ENCODE measurements at regions not wholly inside any gene's neighbourhood (a gene's known extent, or its start where the extent isn't known, plus 50 kb on each side); places are given as distances from the start of the nearest gene placed in this dataset.

DNA sequence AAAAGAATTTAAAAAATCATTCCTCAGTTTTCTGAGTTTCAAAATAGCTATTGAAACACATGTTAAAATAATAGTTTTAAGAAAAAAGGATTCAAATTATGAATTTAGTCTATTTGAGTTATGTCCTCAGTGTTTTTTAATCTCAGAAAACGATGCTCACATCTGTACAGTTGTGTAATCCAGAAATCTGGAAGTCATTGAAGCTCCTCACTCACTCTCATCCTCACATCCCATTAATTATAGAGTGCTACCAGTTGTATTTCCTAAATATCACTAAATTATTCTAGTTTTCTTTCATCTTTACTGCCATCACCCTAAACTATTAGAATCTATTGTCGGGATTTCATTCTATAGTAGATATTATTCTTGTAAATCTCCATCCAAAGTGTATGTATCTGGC, 234.7 kb upstream of the RIMS1 start:
- TF ChIP-seq, protein P1, sequence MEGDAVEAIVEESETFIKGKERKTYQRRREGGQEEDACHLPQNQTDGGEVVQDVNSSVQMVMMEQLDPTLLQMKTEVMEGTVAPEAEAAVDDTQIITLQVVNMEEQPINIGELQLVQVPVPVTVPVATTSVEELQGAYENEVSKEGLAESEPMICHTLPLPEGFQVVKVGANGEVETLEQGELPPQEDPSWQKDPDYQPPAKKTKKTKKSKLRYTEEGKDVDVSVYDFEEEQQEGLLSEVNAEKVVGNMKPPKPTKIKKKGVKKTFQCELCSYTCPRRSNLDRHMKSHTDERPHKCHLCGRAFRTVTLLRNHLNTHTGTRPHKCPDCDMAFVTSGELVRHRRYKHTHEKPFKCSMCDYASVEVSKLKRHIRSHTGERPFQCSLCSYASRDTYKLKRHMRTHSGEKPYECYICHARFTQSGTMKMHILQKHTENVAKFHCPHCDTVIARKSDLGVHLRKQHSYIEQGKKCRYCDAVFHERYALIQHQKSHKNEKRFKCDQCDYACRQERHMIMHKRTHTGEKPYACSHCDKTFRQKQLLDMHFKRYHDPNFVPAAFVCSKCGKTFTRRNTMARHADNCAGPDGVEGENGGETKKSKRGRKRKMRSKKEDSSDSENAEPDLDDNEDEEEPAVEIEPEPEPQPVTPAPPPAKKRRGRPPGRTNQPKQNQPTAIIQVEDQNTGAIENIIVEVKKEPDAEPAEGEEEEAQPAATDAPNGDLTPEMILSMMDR (IDR thresholded peaks at IDR 0.05; ENCODE audit: low read depth, low read length, missing control alignments) = no peak
- no peak for DNase-seq
- Histone ChIP-seq H3K36me3 (replicated peaks) (no peaks in the 10 kb centered on the region), H3K4me3 (ENCODE audit: low read depth, low read length) (no peak overlapping the region), H3K27ac (no peak overlapping the region), H3K27me3 (replicated peaks) (no peaks in the 10 kb centered on the region)
- in situ Hi-C loops (cut with HindIII; ENCODE audit: low pct_ligation_motif_present, low sequenced_read_pairs) = no loop called here

DNA sequence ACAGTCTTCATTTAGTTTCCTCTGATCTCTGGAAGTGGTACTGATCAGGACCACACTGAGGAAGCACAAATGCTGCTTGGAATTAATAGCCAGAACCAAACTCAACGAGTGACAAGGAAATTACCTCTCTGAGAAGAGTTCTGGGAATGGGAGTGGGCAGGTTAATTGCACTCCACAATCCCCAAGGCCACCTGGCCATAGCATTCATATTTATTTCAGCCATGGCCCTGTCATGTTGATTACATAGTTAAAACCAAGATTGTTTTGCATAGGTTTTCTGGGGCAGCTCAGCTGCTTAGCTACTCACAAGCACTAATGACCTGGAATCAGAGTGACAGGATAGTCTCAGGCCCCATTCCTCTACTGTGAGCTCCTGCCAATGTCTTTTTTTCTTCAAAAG, 230.2 kb upstream of the RIMS1 start:
- Histone ChIP-seq H3K27ac (no peak overlapping the region), H3K4me3 (ENCODE audit: low read depth, low read length) (no peak overlapping the region), H3K36me3 (replicated peaks) (no peaks in the 10 kb centered on the region), H3K27me3 (replicated peaks) (no peaks in the 10 kb centered on the region)
- no peak for DNase-seq
- TF ChIP-seq, protein P1 (IDR thresholded peaks at IDR 0.05; ENCODE audit: low read depth, low read length, missing control alignments) = no peak
- in situ Hi-C loops (cut with HindIII; ENCODE audit: low pct_ligation_motif_present, low sequenced_read_pairs) = no loop called here

DNA sequence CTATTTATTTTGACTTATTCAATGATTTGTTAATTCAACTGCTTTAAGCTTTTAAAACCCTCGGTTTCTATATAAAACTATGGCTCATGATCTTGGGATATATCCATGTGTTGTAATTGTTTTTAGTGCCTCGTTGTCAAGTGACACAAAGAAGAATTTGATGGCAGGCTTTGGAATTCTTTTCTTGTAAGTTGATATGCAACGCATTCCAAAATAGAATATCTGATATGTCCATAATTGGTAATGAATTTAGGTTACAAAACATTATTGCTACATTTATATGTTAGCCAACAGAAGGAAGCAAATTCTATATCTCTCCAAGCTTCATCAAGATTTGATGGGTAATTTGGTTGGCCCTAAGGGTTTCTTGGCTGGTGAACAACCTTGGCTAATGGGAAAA, 220.4 kb upstream of the RIMS1 start:
- in situ Hi-C loops (cut with HindIII; ENCODE audit: low pct_ligation_motif_present, low sequenced_read_pairs) = no loop called here
- no peak overlapping the region for H3K4me3 ChIP-seq (ENCODE audit: low read depth, low read length)
- H3K36me3 ChIP-seq (replicated peaks) = no peaks in the 10 kb centered on the region
- no peak for DNase-seq
- TF ChIP-seq, protein P1 (IDR thresholded peaks at IDR 0.05; ENCODE audit: low read depth, low read length, missing control alignments) = no peak
- no peak overlapping the region for H3K27ac ChIP-seq
- H3K27me3 ChIP-seq (replicated peaks) = no peaks in the 10 kb centered on the region

DNA sequence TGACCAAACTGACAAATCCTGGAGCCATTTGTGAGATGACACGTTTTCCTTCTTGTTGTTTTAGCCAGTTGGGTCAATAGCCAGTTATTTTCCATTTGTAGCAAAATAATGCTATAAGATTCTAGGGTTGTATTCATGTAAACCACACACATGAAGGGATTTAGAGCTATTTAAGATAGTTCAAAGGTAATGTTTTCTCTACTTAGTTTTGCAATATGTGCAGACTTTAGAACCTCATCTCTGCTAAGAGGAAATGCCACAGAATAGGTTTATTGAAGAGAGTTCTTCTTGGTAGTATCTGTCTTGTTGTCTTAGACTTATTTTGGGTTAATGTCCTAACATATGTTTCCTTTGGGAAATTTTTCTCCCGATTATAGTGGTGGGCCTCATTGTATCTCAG, 213.5 kb upstream of the RIMS1 start:
- no peak overlapping the region for H3K4me3 ChIP-seq (ENCODE audit: low read depth, low read length)
- TF ChIP-seq, protein P1 (IDR thresholded peaks at IDR 0.05; ENCODE audit: low read depth, low read length, missing control alignments) = no peak
- DNase-seq = no peak
- in situ Hi-C loops (cut with HindIII; ENCODE audit: low pct_ligation_motif_present, low sequenced_read_pairs) = no loop called here
- no peaks in the 10 kb centered on the region for H3K36me3 ChIP-seq (replicated peaks)
- no peaks in the 10 kb centered on the region for H3K27me3 ChIP-seq (replicated peaks)
- H3K27ac ChIP-seq = no peak overlapping the region

DNA sequence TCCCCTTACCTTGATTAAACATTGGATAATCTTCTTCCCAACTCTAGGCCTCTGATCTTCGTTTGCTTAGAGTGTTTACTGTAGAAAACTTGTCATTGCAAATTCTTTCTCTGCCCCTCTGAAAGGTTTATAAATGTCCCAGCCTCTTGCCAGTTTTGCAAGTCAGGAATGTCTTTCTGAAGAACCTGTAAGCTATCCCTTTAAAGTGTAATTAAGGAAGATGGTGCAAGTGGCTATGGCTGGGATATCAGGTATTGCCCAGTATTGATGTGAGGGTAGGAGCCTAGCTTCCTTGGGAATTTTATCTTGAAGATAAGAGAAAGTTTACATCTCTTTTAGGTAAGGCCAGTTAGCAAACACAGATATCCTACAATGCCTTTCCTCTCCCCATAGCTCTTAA, 211.0 kb upstream of the RIMS1 start:
- DNase-seq = no peak
- in situ Hi-C loops (cut with HindIII; ENCODE audit: low pct_ligation_motif_present, low sequenced_read_pairs) = no loop called here
- H3K36me3 ChIP-seq (replicated peaks) = no peaks in the 10 kb centered on the region
- H3K27ac ChIP-seq = no peak overlapping the region
- no peaks in the 10 kb centered on the region for H3K27me3 ChIP-seq (replicated peaks)
- H3K4me3 ChIP-seq (ENCODE audit: low read depth, low read length) = no peak overlapping the region
- TF ChIP-seq, protein P1 (IDR thresholded peaks at IDR 0.05; ENCODE audit: low read depth, low read length, missing control alignments) = no peak

DNA sequence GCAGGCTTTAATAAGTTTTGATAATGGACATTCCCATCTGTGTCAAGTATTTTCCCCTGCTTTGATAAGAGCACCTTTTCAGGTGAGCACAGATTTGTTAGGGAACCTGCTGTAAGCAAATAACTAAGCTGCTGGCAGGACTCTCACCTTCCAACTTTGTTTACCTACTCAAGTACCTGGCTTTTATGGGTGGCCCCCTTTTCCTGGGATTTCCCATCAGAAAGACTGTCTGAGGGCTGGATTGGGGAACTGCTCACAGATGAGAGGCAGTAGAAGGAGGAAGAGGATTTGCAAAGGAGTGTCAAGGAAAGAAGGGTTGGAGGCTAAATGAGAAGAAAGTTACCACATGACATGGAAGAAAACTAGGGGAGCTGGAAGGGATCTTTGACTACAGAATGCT, 210.1 kb upstream of the RIMS1 start:
- no peak overlapping the region for H3K4me3 ChIP-seq (ENCODE audit: low read depth, low read length)
- in situ Hi-C loops (cut with HindIII; ENCODE audit: low pct_ligation_motif_present, low sequenced_read_pairs) = no loop called here
- no peak overlapping the region for H3K27ac ChIP-seq
- H3K36me3 ChIP-seq (replicated peaks) = no peaks in the 10 kb centered on the region
- DNase-seq = no peak
- TF ChIP-seq, protein P1 (IDR thresholded peaks at IDR 0.05; ENCODE audit: low read depth, low read length, missing control alignments) = no peak
- no peaks in the 10 kb centered on the region for H3K27me3 ChIP-seq (replicated peaks)

Measured in brain microvascular endothelial cell (primary cell).